HG02938 (cell line): ENCODE measurements at regions not wholly inside any gene's neighbourhood (a gene's known extent, or its start where the extent isn't known, plus 50 kb on each side); places are given as distances from the start of the nearest gene placed in this dataset.
"Not testable (repeated sequence)": the region's sequence is repeated elsewhere in the genome, so short reads cannot be mapped to it uniquely, and the experiment has no call there.

Experiments
- ATAC-seq: cut with Tn5 transposase; IDR thresholded peaks from one replicate; pipeline ENCODE4 v1.9.1; 2021; ENCODE audit warnings: mild to moderate bottlenecking, moderate library complexity; ENCODE audit not compliant: unreplicated experiment

- ATAC-seq = no peak
These were observed 308.9 kb upstream of the LRFN5 start for GRCh38 chr14:41297576-41298327.

GRCh38 chr14:41295734-41296133 is 310.9 kb upstream of the LRFN5 start:
- no peak for ATAC-seq

GRCh38 chr14:41289025-41289424 is 317.7 kb upstream of the LRFN5 start:
- no peak for ATAC-seq

- ATAC-seq = no peak
These were observed 321.4 kb upstream of the LRFN5 start for GRCh38 chr14:41285186-41285748.

- ATAC-seq = no peak
These were observed 325.9 kb upstream of the LRFN5 start for GRCh38 chr14:41280745-41281144.

- ATAC-seq = no peak
These were observed 329.2 kb upstream of the LRFN5 start for GRCh38 chr14:41277450-41277849.

- no peak for ATAC-seq
These were observed 349.2 kb upstream of the LRFN5 start for GRCh38 chr14:41257476-41257875.

- ATAC-seq = no peak
These were observed 371.2 kb upstream of the LRFN5 start for GRCh38 chr14:41235466-41235865.

- ATAC-seq = no peak
These were observed 376.0 kb upstream of the LRFN5 start for GRCh38 chr14:41230683-41231082.

GRCh38 chr14:41229824-41230223 is 376.9 kb upstream of the LRFN5 start:
- ATAC-seq = no peak

- ATAC-seq = no peak
These were observed 381.2 kb upstream of the LRFN5 start for GRCh38 chr14:41225433-41225832.

GRCh38 chr14:41222581-41222980 is 384.1 kb upstream of the LRFN5 start:
- ATAC-seq = no peak

- not testable (repeated sequence) for ATAC-seq
These were observed 391.7 kb upstream of the LRFN5 start for GRCh38 chr14:41214978-41215377.

- ATAC-seq = no peak
These were observed 405.0 kb upstream of the LRFN5 start for GRCh38 chr14:41201696-41202095.

GRCh38 chr14:41187868-41188267 is 418.8 kb upstream of the LRFN5 start:
- no peak for ATAC-seq

GRCh38 chr14:41171045-41171444 is 435.6 kb upstream of the LRFN5 start:
- no peak for ATAC-seq

GRCh38 chr14:41167040-41167439 is 439.6 kb upstream of the LRFN5 start:
- no peak for ATAC-seq

- no peak for ATAC-seq
These were observed 452.4 kb upstream of the LRFN5 start for GRCh38 chr14:41154143-41154807.

- no peak for ATAC-seq
These were observed 460.3 kb upstream of the LRFN5 start for GRCh38 chr14:41146391-41146790.

- ATAC-seq = no peak
These were observed 462.3 kb upstream of the LRFN5 start for GRCh38 chr14:41144370-41144769.

- ATAC-seq = no peak
These were observed 468.9 kb upstream of the LRFN5 start for GRCh38 chr14:41137741-41138140.

- ATAC-seq = no peak
These were observed 476.4 kb upstream of the LRFN5 start for GRCh38 chr14:41130274-41130673.
